ENCODE measurements at regions not wholly inside any gene's neighbourhood (a gene's known extent, or its start where the extent isn't known, plus 50 kb on each side); places are given as distances from the start of the nearest gene placed in this dataset.

DNA sequence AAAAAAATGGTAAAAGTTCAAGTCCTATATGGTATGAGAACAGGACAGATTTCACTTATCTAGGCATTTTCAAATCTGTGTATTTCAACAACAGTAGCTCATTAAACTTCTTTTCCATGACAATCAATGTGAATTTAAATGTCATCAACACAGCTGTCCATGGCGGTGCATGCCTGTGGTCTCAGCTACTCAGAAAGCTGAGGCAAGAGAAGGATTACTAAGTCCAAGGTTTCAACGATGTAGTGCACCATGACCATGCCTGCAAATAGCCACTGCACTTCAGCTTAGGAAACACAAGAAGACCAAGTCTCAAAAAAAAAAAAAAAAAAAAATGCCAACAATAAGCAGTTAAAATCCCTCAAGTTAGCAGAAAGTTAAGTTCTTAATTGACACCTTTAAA lies 214.6 kb downstream of the C12orf50 start:
- TF ChIP-seq, protein P1, sequence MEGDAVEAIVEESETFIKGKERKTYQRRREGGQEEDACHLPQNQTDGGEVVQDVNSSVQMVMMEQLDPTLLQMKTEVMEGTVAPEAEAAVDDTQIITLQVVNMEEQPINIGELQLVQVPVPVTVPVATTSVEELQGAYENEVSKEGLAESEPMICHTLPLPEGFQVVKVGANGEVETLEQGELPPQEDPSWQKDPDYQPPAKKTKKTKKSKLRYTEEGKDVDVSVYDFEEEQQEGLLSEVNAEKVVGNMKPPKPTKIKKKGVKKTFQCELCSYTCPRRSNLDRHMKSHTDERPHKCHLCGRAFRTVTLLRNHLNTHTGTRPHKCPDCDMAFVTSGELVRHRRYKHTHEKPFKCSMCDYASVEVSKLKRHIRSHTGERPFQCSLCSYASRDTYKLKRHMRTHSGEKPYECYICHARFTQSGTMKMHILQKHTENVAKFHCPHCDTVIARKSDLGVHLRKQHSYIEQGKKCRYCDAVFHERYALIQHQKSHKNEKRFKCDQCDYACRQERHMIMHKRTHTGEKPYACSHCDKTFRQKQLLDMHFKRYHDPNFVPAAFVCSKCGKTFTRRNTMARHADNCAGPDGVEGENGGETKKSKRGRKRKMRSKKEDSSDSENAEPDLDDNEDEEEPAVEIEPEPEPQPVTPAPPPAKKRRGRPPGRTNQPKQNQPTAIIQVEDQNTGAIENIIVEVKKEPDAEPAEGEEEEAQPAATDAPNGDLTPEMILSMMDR (IDR thresholded peaks at IDR 0.05), result no peak
- TF ChIP-seq POLR2A (IDR thresholded peaks at IDR 0.05), result no peak
